BJ (cell line): ENCODE measurements at regions not wholly inside any gene's neighbourhood (a gene's known extent, or its start where the extent isn't known, plus 50 kb on each side); places are given as distances from the start of the nearest gene placed in this dataset.

Experiments used
- CTCF ChIA-PET: fragments of 350-600 bp; formaldehyde crosslinking; extraction: SDS; loops from one replicate; lab custom pipeline; 2021; ENCODE audit warnings: antibody characterized with exemption, inconsistent platforms; lab: Yijun Ruan, JAX
- POLR2A ChIA-PET: fragments of 300-600 bp; sonication (Branson Sonifier 250); formaldehyde crosslinking; extraction: SDS; loops from one replicate; lab custom pipeline; 2021; ENCODE audit warnings: antibody characterized with exemption; lab: Charles Lee
- DNase-seq: peaks from one replicate; pipeline ENCODE4 v3.0.0-alpha.2; 2011; ENCODE audit warnings: low read depth
- H3K27me3 ChIP-seq: 2 replicates; pipeline ENCODE4 v1.6.0; 2011; ENCODE audit warnings: low read length; ENCODE audit not compliant: control insufficient read depth, insufficient read depth
- H3K36me3 ChIP-seq: 2 replicates; pipeline ENCODE4 v1.5.1; 2011; ENCODE audit warnings: low read length; ENCODE audit not compliant: control insufficient read depth, insufficient read depth
- H3K4me3 ChIP-seq: 2 replicates; pipeline ENCODE4 v1.5.1; 2011; ENCODE audit warnings: low read depth, mild to moderate bottlenecking, control low read depth, low read length
- CTCF ChIP-seq: IDR thresholded peaks from 2 replicates; pipeline ENCODE4 v1.5.1; 2011; ENCODE audit warnings: low read depth, mild to moderate bottlenecking, control low read depth, inconsistent platforms, low read length, moderate library complexity; ENCODE audit not compliant: insufficient read depth

GRCh38 chr2:149819356-149819957 lies 231.9 kb upstream of the MMADHC start:
- Histone ChIP-seq H3K4me3 (no peak overlapping the region), H3K36me3 (no peaks in the 10 kb centered on the region), H3K27me3 (no peaks in the 10 kb centered on the region; the same call in 1 of the 2 replicates)
- no peak for DNase-seq
- no peak for TF ChIP-seq CTCF
- ChIA-PET CTCF (no interaction called here), POLR2A (interaction anchor here (0.6 kb wide), 1 partner anchor 14 kb away, joined by 3 read pairs; no protein-coding TSS in a partner anchor)

- ChIA-PET POLR2A (interaction anchor here (0.7 kb wide), 1 partner anchor 123 kb away, joined by 3 read pairs; no protein-coding TSS in a partner anchor), CTCF (no interaction called here)
- Histone ChIP-seq H3K27me3 (no peaks in the 10 kb centered on the region; the same call in 1 of the 2 replicates), H3K4me3 (no peak overlapping the region), H3K36me3 (no peaks in the 10 kb centered on the region)
- TF ChIP-seq CTCF: no peak
- peak; percentile 42 for DNase-seq
Observed at GRCh38 chr2:149816756-149817551, 229.4 kb upstream of the MMADHC start.

GRCh38 chr2:149815941-149816340 lies 228.4 kb upstream of the MMADHC start:
- ChIA-PET POLR2A (no interaction called here), CTCF (no interaction called here)
- Histone ChIP-seq H3K27me3 (no peaks in the 10 kb centered on the region; the same call in 1 of the 2 replicates), H3K36me3 (no peaks in the 10 kb centered on the region), H3K4me3 (no peak overlapping the region)
- TF ChIP-seq CTCF: no peak
- DNase-seq: no peak

GRCh38 chr2:149814901-149815300 lies 227.3 kb upstream of the MMADHC start:
- DNase-seq: no peak
- CTCF ChIA-PET: no interaction called here
- Histone ChIP-seq H3K4me3 (no peak overlapping the region), H3K36me3 (no peaks in the 10 kb centered on the region), H3K27me3 (no peaks in the 10 kb centered on the region; the same call in 1 of the 2 replicates)
- no peak for TF ChIP-seq CTCF
- POLR2A ChIA-PET: no interaction called here

GRCh38 chr2:149814049-149814448 lies 226.5 kb upstream of the MMADHC start:
- H3K4me3 ChIP-seq: no peak overlapping the region
- ChIA-PET POLR2A (no interaction called here), CTCF (no interaction called here)
- H3K27me3 ChIP-seq: no peaks in the 10 kb centered on the region
- TF ChIP-seq CTCF: no peak
- no peaks in the 10 kb centered on the region for H3K36me3 ChIP-seq
- no peak for DNase-seq
